HG02981 (cell line): ENCODE measurements at regions not wholly inside any gene's neighbourhood (a gene's known extent, or its start where the extent isn't known, plus 50 kb on each side); places are given as distances from the start of the nearest gene placed in this dataset.

Experiments
- ATAC-seq: cut with Tn5 transposase; IDR thresholded peaks from one replicate; pipeline ENCODE4 v1.9.1; 2021; ENCODE audit warnings: mild to moderate bottlenecking, moderate library complexity; ENCODE audit not compliant: unreplicated experiment

DNA sequence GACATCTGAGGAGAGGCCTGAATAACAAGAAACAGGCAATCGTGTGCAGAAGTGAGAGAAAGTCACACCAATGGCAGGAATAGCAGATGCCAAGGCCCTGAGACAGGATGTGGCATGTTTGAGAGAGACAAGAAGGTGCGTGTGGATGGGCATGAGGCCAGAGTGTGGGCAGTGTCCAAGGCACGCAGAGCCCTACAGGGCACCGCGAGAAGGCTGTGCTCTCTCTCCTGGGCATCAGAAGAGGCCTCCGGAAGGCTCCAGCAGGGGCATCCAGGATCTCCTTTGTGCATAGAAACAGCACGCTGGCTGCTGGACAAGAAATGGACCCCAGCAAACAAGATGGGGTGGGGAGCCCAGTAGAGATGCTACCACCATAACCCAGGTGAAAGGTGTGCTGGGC, 239.0 kb upstream of the RAB6C start:
- ATAC-seq, result no peak

- ATAC-seq, result no peak
Observed at GRCh38 chr2:129741165-129741564, 238.3 kb upstream of the RAB6C start.

DNA sequence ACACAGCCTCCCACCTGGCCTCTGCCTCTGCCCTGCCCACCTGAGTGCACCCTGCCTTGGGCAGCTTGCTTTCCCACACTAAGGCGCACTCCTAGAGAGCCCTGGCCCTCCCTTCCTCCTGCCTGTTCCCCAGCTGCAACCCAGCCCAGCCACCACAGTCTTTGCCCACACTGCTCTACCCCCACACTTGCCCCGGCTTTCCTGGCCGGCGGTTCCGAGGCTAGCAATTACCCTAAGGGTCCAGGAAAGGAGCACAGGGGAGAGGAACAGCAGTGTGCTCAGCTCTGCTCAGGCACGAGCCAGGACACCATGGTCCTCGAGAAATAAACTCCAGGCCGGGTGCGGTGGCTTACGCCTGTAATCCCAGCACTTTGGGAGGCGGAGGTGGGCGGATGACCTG, 237.8 kb upstream of the RAB6C start:
- ATAC-seq, result no peak

GRCh38 chr2:129742415-129743180, 236.9 kb upstream of the RAB6C start:
- ATAC-seq, result no peak

DNA sequence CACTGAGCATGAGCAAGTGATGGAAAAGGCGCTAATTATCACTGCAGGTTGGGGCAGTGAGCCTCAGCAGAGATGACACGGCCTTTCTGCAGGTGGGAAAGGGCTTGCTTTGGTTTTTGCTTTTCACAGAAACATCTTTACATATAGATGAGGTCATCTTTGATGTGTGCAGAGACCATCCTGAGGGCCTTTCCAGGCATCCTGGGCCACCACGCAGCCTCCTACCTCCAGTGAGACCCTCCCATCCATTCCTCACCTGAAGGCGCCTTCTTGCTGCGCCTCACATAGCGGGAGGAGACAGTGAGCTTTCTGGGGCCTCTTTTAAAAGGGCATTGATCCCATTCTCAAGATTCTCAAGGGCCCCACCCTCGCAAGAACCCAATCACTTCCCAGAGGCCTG, 235.3 kb upstream of the RAB6C start:
- ATAC-seq, result no peak

DNA sequence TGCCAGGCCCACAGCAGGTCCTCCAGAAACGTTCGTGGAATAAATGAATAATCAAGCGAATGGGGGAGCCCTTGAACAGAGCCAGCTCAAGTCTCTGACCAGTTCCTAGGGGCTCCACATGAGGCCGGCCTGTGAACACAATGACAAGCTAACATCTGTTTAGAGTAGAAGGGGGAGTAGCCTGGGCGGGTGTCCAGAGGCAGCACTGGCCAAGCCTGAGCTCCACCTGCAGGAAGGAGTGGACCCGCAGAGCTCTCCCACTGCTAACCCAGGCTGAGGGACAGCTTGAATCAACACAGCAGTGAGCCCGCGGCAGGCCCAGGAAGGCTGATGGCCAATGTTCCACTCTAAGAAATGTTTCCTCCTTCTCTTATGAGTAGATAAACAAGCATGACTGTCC, 234.8 kb upstream of the RAB6C start:
- no peak for ATAC-seq

DNA sequence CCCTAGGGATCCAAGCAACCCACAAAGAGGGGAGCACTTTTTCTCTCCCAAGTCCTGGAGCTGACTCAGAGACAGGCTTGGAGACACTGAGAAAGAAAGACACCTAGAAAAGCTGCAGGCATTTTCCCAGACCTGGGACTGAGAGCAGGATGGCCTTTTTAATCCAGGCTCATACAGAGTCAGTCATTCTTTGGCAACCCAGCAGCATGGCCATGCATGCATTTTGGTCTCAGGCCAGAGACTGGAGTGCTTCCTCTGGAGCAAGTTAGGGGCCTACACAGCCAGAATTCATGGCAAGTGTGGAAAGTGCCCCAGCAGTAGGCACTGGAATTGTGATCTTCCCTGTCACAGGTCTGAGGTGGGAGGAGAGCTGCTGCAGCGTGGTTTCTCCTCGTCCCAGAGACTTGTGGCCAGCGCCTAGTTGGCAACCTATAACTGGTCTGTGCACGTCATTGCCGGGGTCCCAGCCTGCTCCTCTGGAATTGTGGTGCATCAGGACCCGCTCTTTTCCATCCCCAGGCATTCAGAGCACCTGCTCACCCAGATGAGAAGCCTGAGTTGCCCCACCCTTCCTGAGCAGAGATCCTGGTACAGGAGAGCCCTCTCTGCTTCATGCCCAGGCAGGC, 231.9 kb upstream of the RAB6C start:
- ATAC-seq, result no peak

DNA sequence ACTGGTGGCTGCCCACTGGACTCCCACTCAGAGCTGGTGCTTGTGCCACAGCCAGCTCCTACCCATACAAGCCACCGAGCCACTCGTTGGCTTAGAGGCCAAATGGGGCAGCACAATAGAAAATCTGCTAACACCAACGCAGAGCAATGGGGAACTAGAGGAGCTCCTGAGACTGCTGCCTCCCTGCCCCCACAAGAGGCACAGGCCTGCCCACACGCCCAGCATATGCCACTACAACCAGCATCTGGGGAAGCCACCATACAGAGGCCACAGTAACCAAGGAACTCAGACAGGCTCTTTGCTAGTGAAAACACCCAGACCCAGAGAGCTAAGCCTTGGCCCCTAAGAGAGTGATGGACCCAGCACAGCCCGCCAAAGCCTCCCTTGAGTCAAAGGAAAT, 231.2 kb upstream of the RAB6C start:
- ATAC-seq, result no peak

GRCh38 chr2:129748653-129749052, 230.8 kb upstream of the RAB6C start:
- no peak for ATAC-seq

- no peak for ATAC-seq
Observed at GRCh38 chr2:129751409-129751808, 228.1 kb upstream of the RAB6C start.

GRCh38 chr2:129752176-129752575, 227.3 kb upstream of the RAB6C start:
- ATAC-seq, result no peak

GRCh38 chr2:129752686-129753085, 226.8 kb upstream of the RAB6C start:
- no peak for ATAC-seq

GRCh38 chr2:129753261-129753660, 226.2 kb upstream of the RAB6C start:
- no peak for ATAC-seq

DNA sequence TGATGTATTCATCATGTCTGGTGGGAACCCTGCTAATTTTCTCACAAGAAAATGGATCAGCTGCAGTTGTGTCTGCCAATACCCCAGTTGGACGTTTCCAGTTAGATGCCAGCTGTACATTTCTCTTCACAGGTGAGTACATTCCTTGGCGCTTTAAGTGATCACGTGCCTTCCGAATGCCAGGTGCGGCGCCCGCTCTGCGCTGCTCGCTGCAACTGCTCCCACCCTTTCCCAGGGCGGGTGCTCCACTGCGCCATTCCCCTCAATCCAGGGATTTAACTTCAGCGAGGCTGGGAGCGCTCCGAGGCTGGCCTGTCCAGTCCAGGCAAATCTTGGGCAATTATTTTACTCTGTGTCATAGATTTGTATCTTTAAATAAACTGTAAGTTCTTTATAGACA, 225.0 kb upstream of the RAB6C start:
- ATAC-seq, result no peak

DNA sequence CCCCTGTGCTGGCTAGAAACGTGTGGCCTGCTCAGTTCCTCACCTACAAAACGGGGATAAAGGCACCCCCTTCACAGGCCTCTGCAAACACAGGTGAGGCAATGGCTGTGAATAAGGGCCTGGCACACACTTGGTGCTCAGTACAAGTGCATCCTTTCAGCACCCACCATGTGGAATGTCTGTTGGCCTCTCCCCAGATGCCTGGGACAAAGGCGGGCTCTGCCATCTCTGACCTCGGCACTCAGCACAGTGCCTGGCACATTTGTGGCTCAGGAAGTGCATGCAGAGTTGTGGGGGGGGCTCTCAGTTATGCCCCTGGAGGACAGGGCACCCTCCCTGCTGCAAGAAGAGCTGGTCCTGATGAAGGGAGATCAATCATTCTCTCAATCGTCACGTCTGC, 224.6 kb upstream of the RAB6C start:
- ATAC-seq, result no peak

DNA sequence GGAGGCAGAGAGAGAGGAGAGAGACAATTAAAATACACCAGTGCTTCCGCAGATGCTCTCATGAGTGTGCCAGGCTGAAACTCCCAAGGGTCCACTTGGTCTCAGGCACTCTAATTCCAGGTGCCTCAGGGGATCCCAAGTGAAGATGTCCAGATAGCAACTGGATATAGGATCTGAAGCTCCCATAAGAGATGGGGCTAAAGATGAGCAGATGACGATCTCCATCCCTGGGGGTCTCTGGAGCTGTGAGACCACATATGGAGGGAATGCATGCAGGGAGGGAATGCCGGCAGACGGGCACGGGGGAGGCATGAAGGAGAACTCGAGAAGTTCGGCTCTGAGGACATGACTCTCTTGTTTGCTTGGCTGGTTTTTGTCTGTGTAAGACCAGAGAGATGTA, 223.7 kb upstream of the RAB6C start:
- no peak for ATAC-seq

- ATAC-seq, result no peak
Observed at GRCh38 chr2:129756276-129756675, 223.2 kb upstream of the RAB6C start.

DNA sequence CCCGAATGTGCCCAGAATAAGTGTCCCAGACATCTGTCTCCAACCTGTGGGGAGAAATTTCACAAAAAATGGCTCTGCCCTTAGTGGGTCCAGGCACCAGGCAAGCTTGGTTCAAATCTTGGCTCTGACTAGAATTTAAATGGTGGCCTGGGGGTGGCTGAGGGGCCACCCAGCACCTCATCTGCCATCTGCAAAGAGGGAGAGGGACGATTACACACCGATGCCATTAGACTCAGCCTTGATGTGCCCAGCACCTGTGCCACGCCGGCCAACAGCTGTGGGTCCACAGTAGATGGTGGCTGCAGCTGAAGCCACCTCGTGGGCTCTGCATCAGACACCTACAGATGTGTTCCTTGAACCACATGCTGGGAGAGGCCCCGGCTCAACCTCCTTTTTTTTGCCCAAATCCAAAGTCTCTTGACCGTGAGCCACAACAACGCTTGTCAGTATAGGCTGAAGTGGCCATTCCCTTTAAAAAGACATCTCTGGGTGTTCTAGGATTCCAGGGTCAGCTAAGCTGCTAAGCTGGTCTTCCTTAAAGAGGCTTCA, 222.0 kb upstream of the RAB6C start:
- ATAC-seq, result no peak

- no peak for ATAC-seq
Observed at GRCh38 chr2:129757915-129758783, 221.3 kb upstream of the RAB6C start.

DNA sequence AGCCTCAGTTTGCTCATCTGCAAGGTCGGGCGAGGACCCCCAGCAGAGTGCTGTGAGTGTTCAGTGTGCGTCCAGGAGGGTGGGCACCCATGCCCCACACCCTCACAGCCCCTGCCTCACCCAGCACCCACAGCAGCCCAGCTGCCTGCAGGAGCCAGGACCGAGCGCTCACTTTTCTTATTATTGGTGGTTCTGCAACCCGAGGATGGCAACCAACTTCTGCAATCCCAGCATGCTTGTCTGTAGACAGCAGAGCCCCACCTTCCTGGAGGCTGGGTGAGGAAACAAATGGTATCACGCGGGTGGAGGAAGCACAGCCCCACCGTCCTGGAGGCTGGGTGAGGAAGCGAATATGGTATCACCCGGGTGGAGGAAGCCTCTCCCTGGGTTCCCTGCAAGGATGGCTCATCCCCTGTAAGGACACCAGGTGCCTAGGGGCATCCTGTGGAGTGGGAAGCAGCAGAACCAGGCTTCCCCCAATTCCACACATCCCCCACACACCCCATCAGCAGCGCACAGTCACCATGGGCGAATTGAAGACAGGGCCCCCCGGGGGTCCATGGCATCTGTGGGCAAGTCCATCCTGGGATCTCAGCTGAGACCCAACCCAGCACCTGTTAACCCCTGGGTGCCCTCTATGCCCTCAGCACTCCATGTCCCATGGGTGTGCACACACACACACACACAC, 220.5 kb upstream of the RAB6C start:
- no peak for ATAC-seq

DNA sequence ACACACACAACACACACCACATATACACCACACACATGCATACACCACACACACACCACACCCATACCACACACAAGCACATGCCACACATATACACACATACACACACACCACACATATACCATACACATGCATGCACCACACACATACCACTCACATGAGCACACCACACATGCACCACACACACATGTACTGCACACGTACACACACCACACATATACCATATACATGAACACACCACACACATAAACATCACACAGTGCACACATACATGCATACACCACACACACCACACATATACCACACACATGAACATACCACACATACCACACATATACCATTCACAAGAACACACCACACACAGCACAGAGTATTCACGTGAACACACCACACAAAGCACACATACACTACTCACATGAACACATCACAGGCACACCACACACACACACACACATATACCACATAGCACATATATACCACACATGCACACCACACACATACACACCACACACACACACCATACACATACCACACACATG, 219.9 kb upstream of the RAB6C start:
- ATAC-seq, result no peak
